KMS-11 (cell line): ENCODE measurements at regions not wholly inside any gene's neighbourhood (a gene's known extent, or its start where the extent isn't known, plus 50 kb on each side); places are given as distances from the start of the nearest gene placed in this dataset.

ENCODE experiments used
- H2AFZ ChIP-seq: fragments of 200-600 bp; sonication (generic); 2 replicates; pipeline ENCODE4 v1.6.1; 2016; ENCODE audit warnings: antibody characterized with exemption, mixed run types, low read depth
- H3K27ac ChIP-seq: fragments of 200-600 bp; sonication (generic); 2 replicates; pipeline ENCODE4 v1.6.1; 2016; ENCODE audit warnings: mild to moderate bottlenecking, mixed run types
- H3K27me3 ChIP-seq: fragments of 200-600 bp; sonication (generic); 2 replicates; pipeline ENCODE4 v1.6.1; 2017; ENCODE audit warnings: mild to moderate bottlenecking, low read depth, mixed run types, moderate library complexity; ENCODE audit not compliant: insufficient read depth
- H3K36me3 ChIP-seq: fragments of 200-600 bp; sonication (generic); 2 replicates; pipeline ENCODE4 v1.6.1; 2017; ENCODE audit warnings: mild to moderate bottlenecking, mixed run types; ENCODE audit not compliant: insufficient read depth
- H3K4me1 ChIP-seq: fragments of 200-600 bp; sonication (generic); 2 replicates; pipeline ENCODE4 v1.6.1; 2016; ENCODE audit warnings: mild to moderate bottlenecking, low read depth, mixed run types; ENCODE audit not compliant: poor library complexity, severe bottlenecking
- H3K4me2 ChIP-seq: fragments of 200-600 bp; sonication (generic); 2 replicates; pipeline ENCODE4 v1.7.0; 2016; ENCODE audit warnings: mild to moderate bottlenecking, mixed run types
- H3K4me3 ChIP-seq: fragments of 200-600 bp; sonication (generic); IDR thresholded peaks from 2 replicates; pipeline ENCODE4 v1.6.1; 2017; ENCODE audit warnings: low read depth, low read length, mixed read lengths; ENCODE audit not compliant: insufficient read depth
- H3K79me2 ChIP-seq: fragments of 200-600 bp; sonication (generic); 2 replicates; pipeline ENCODE4 v1.6.1; 2016; ENCODE audit warnings: low read depth, mixed run types; ENCODE audit not compliant: insufficient read depth
- H3K9ac ChIP-seq: fragments of 200-600 bp; sonication (generic); 2 replicates; pipeline ENCODE4 v1.6.1; 2016; ENCODE audit warnings: mild to moderate bottlenecking, mixed run types
- H4K20me1 ChIP-seq: fragments of 200-600 bp; sonication (generic); 2 replicates; pipeline ENCODE4 v1.6.1; 2016; ENCODE audit warnings: mild to moderate bottlenecking, mixed run types; ENCODE audit not compliant: insufficient read depth
- TF ChIP-seq, protein P1 (sequence below): fragments of 200-600 bp; sonication (generic); conservative IDR thresholded peaks from 2 replicates; pipeline ENCODE4 v1.6.1; 2017; ENCODE audit warnings: low read depth, mild to moderate bottlenecking, antibody characterized with exemption, low read length, moderate library complexity, mixed read lengths

- TF ChIP-seq, protein P1, sequence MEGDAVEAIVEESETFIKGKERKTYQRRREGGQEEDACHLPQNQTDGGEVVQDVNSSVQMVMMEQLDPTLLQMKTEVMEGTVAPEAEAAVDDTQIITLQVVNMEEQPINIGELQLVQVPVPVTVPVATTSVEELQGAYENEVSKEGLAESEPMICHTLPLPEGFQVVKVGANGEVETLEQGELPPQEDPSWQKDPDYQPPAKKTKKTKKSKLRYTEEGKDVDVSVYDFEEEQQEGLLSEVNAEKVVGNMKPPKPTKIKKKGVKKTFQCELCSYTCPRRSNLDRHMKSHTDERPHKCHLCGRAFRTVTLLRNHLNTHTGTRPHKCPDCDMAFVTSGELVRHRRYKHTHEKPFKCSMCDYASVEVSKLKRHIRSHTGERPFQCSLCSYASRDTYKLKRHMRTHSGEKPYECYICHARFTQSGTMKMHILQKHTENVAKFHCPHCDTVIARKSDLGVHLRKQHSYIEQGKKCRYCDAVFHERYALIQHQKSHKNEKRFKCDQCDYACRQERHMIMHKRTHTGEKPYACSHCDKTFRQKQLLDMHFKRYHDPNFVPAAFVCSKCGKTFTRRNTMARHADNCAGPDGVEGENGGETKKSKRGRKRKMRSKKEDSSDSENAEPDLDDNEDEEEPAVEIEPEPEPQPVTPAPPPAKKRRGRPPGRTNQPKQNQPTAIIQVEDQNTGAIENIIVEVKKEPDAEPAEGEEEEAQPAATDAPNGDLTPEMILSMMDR = no peak
- H3K9ac ChIP-seq = no peak overlapping the region
- H3K36me3 ChIP-seq = no peaks in the 10 kb centered on the region
- H2AFZ ChIP-seq = no peak overlapping the region
- H3K4me3 ChIP-seq = no peak overlapping the region
- no peaks in the 10 kb centered on the region for H4K20me1 ChIP-seq
- H3K79me2 ChIP-seq = no peaks in the 10 kb centered on the region
- H3K4me1 ChIP-seq = peaks cover 32% of the 10 kb centered on the region
- H3K27ac ChIP-seq = no peak overlapping the region
- H3K27me3 ChIP-seq = no peaks in the 10 kb centered on the region
- no peak overlapping the region for H3K4me2 ChIP-seq
Measured at GRCh38 chr2:17427401-17427800, 90.8 kb downstream of the RAD51AP2 start.

DNA sequence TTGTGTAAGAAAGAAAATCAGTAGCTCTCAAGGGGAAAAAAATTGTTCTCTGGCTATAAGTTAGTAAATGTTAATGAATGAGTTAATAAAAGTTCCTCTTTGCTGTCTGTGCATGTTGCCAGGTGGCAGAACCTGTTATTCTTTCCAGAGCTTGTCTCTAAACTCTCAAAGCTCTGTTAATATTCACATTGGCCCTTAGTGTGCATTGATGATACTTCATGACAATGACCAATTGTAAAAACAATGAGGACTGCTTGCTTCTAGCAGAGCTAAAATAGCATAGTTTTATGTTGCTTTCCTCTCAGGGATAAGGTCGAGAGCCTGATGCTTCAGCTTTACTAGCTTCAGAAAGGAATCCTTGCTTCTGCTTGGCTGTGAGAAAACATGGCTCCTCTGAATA lies 91.5 kb downstream of the RAD51AP2 start:
- Histone ChIP-seq H2AFZ (no peak overlapping the region), H3K9ac (no peak overlapping the region), H3K27me3 (no peaks in the 10 kb centered on the region), H4K20me1 (no peaks in the 10 kb centered on the region), H3K79me2 (no peaks in the 10 kb centered on the region), H3K4me3 (no peak overlapping the region), H3K4me2 (no peak overlapping the region), H3K27ac (no peak overlapping the region), H3K4me1 (peaks cover 32% of the 10 kb centered on the region), H3K36me3 (no peaks in the 10 kb centered on the region)
- TF ChIP-seq, protein P1 = no peak

DNA sequence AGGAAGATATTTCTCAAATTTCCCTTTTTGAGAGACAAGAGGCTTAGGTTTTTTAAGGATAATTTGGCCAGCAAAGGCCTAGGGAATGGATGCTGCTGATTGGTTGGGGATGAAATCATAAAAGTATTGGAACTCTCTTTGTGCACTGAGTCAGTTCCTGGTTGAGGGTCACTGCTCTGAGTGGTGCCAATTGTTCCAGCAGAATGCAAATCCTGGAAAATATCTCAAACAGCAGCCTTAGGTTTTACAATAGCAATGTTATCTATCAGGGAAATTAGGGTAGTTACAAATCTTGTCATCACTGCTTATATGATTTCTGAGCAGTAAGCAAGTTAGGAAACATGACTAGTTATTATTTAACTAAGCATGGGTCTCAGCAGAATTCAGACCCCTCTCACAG lies 96.2 kb downstream of the RAD51AP2 start:
- Histone ChIP-seq H3K27ac (no peak overlapping the region), H3K79me2 (no peaks in the 10 kb centered on the region), H3K4me2 (no peak overlapping the region), H3K36me3 (no peaks in the 10 kb centered on the region), H3K4me3 (no peak overlapping the region), H3K4me1 (no peaks in the 10 kb centered on the region), H2AFZ (no peak overlapping the region), H4K20me1 (no peaks in the 10 kb centered on the region), H3K9ac (no peak overlapping the region), H3K27me3 (no peaks in the 10 kb centered on the region)
- TF ChIP-seq, protein P1 = no peak

DNA sequence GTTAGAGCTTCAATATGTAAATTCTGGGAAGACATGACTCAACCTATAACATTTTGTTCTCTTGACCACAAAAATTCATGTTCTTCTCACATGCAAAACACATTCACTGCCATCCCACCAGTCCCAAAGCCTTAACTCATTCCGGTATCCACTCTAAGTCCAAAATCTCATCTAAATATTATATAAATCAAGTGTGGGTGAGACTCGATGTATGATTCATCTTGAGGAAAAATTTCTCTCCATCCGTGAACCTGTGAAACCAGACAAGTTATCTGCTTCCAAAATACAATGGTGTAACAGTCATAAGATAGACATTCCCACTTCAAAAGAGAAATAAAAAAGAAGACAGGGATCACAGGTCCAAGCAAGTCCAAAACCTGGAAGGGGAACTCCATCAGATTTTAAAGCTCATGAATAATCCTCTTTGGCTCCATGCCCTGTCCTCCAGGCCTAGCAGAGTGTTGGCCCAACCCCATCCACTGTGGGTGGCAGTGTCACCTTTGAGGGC lies 101.3 kb downstream of the RAD51AP2 start:
- Histone ChIP-seq H3K4me3 (no peak overlapping the region), H3K36me3 (no peaks in the 10 kb centered on the region), H3K27me3 (no peaks in the 10 kb centered on the region), H4K20me1 (no peaks in the 10 kb centered on the region), H3K9ac (no peak overlapping the region), H3K79me2 (no peaks in the 10 kb centered on the region), H3K4me1 (no peaks in the 10 kb centered on the region), H3K4me2 (no peak overlapping the region), H3K27ac (no peak overlapping the region), H2AFZ (no peak overlapping the region)
- TF ChIP-seq, protein P1 = no peak
